HepG2 (cell line): ENCODE measurements at regions not wholly inside any gene's neighbourhood (a gene's known extent, or its start where the extent isn't known, plus 50 kb on each side); places are given as distances from the start of the nearest gene placed in this dataset.

ENCODE experiments used
- ATAC-seq: fragments of 200-7000 bp; cut with Tn5 transposase; 3 replicates; pipeline ENCODE4 v1.9.1; 2020; ENCODE audit warnings: mild to moderate bottlenecking, moderate library complexity
- BruUV-seq: library from RNA; stranded (reverse); fragments of 400-500 nt; replicated peaks from 2 replicates; lab custom pipeline; 2021; lab: Mats Ljungman, UMichigan
- CTCF ChIA-PET: fragments of 300-600 bp; formaldehyde crosslinking; extraction: SDS; loops from one replicate; lab custom pipeline; 2021; ENCODE audit warnings: low total read pairs, inconsistent platforms, low intra/inter-chr PET ratio; lab: Yijun Ruan, JAX
- POLR2A ChIA-PET: fragments of 350-600 bp; sonication (Branson Sonifier 250); formaldehyde crosslinking; loops from one replicate; lab custom pipeline; 2020; ENCODE audit warnings: antibody characterized with exemption, inconsistent platforms; lab: Yijun Ruan, JAX
- DNase-seq: peaks from one replicate; pipeline ENCODE4 v3.0.0-alpha.2; 2015; ENCODE audit warnings: low spot score
- FAIRE-seq: peaks from 3 replicates; lab custom pipeline; 2011; peaks lifted over from hg19 to GRCh38; lab: Jason Lieb, UNC
- H2AFZ ChIP-seq: one replicate; pipeline ENCODE4 v1.6.1; 2011; ENCODE audit warnings: low read length, inconsistent platforms
- H3K27ac ChIP-seq: fragments of 300-600 bp; 3 replicates; pipeline ENCODE4 v1.8.0; 2011; ENCODE audit warnings: mixed run types, mild to moderate bottlenecking, mixed read lengths, low read length, inconsistent platforms; ENCODE audit not compliant: insufficient read depth; ENCODE audit errors: extremely low read length
- H3K27me3 ChIP-seq, 2 experiments: fragments of 200-600 bp in 1 of 2; 2 replicates in 1 of 2; 3 replicates in 1 of 2; pipeline versions ENCODE4 v1.6.0 to v1.8.0; 2011; ENCODE audit warnings: low read length in 2 of 2, mild to moderate bottlenecking in 2 of 2, moderate library complexity in 2 of 2, inconsistent platforms in 1 of 2; ENCODE audit not compliant: insufficient read depth in 2 of 2, control insufficient read depth in 1 of 2
- H3K36me3 ChIP-seq, 2 experiments: fragments of 200-600 bp in 1 of 2; replicated peaks in 1 of 2; 2 replicates in 1 of 2; 3 replicates in 1 of 2; pipeline versions ENCODE4 v1.5.1 to v1.8.0; 2011; ENCODE audit warnings: low read length in 2 of 2, inconsistent platforms in 1 of 2; ENCODE audit not compliant: insufficient read depth in 2 of 2, control insufficient read depth in 1 of 2
- H3K4me1 ChIP-seq: 2 replicates; pipeline ENCODE4 v1.5.1; 2012; ENCODE audit warnings: low read length, inconsistent platforms; ENCODE audit not compliant: insufficient read depth
- H3K4me2 ChIP-seq: 2 replicates; pipeline ENCODE4 v1.6.0; 2011; ENCODE audit warnings: low read depth, low read length, inconsistent platforms
- H3K4me3 ChIP-seq, 3 experiments: fragments of 200-600 bp in 1 of 3; sonication (generic), shearing (Covaris generic) in 1 of 3; replicated peaks in 1 of 3; 2 replicates each; pipeline ENCODE4 v1.5.1; 2011 to 2016; ENCODE audit warnings: low read length in 3 of 3, inconsistent platforms in 2 of 3, low read depth in 2 of 3, mild to moderate bottlenecking in 2 of 3, control low read depth in 1 of 3, mixed read lengths in 1 of 3; ENCODE audit not compliant: insufficient read depth in 1 of 3
- H3K79me2 ChIP-seq: one replicate; pipeline ENCODE4 v1.6.1; 2011; ENCODE audit warnings: low read length, inconsistent platforms; ENCODE audit not compliant: insufficient read depth
- H3K9ac ChIP-seq: 2 replicates; pipeline ENCODE4 v1.6.0; 2011; ENCODE audit warnings: mild to moderate bottlenecking, low read depth, low read length, inconsistent platforms; ENCODE audit not compliant: insufficient read depth
- H3K9me3 ChIP-seq: 2 replicates; pipeline ENCODE4 v1.5.1; 2012; ENCODE audit warnings: mild to moderate bottlenecking, low read length
- H4K20me1 ChIP-seq: 2 replicates; pipeline ENCODE4 v1.6.0; 2011; ENCODE audit warnings: inconsistent platforms, mild to moderate bottlenecking, low read length, moderate library complexity; ENCODE audit not compliant: insufficient read depth
- ATF4 ChIP-seq, 2 experiments: fragments of 450-650 bp in 1 of 2; sonication (generic) in 1 of 2; formaldehyde crosslinking; IDR thresholded peaks; 2 replicates each; pipeline versions ENCODE4 v1.5.0 to v1.8.0; 2020 to 2022; ENCODE audit warnings: mild to moderate bottlenecking in 1 of 2, missing genetic modification reagents in 1 of 2
- CERS6 ChIP-seq: sonication (generic); formaldehyde crosslinking; IDR thresholded peaks from 2 replicates; pipeline ENCODE4 v1.5.0; 2020; ENCODE audit warnings: missing genetic modification reagents
- DBP ChIP-seq: sonication (generic); formaldehyde crosslinking; IDR thresholded peaks from 2 replicates; pipeline ENCODE4 v1.4.0; 2020; ENCODE audit warnings: missing genetic modification reagents; ENCODE audit errors: not compliant biosample characterization
- NR2F6 ChIP-seq, 2 experiments: IDR thresholded peaks; 2 replicates each; pipeline ENCODE4 v1.6.1; 2016; ENCODE audit warnings: antibody characterized with exemption in 1 of 2, mild to moderate bottlenecking in 1 of 2
- NR3C1 ChIP-seq: sonication (generic); formaldehyde crosslinking; IDR thresholded peaks from 2 replicates; pipeline ENCODE4 v1.4.0; 2020; ENCODE audit warnings: missing genetic modification reagents
- ZNF121 ChIP-seq: sonication (generic); formaldehyde crosslinking; IDR thresholded peaks from 2 replicates; pipeline ENCODE4 v1.5.0; 2020; ENCODE audit warnings: mild to moderate bottlenecking, missing genetic modification reagents
- ZNF296 ChIP-seq: sonication (generic); formaldehyde crosslinking; conservative IDR thresholded peaks from 2 replicates; pipeline ENCODE4 v1.5.0; 2020; ENCODE audit warnings: mild to moderate bottlenecking, missing genetic modification reagents
- ZNF558 ChIP-seq: sonication (generic); formaldehyde crosslinking; IDR thresholded peaks from 2 replicates; pipeline ENCODE4 v1.9.0; 2022; ENCODE audit warnings: mild to moderate bottlenecking, missing genetic modification reagents, borderline replicate concordance
- ZNF816 ChIP-seq: sonication (generic); formaldehyde crosslinking; IDR thresholded peaks from 2 replicates; pipeline ENCODE4 v1.8.0; 2022; ENCODE audit warnings: missing genetic modification reagents, mild to moderate bottlenecking, borderline replicate concordance
- ZSCAN22 ChIP-seq: sonication (generic); formaldehyde crosslinking; IDR thresholded peaks from 2 replicates; pipeline ENCODE4 v1.4.0; 2020; ENCODE audit warnings: mild to moderate bottlenecking, missing genetic modification reagents
- ZSCAN25 ChIP-seq: sonication (generic); formaldehyde crosslinking; IDR thresholded peaks from 2 replicates; pipeline ENCODE4 v1.8.0; 2022; ENCODE audit warnings: mild to moderate bottlenecking, missing genetic modification reagents
- ZSCAN30 ChIP-seq: sonication (generic); formaldehyde crosslinking; IDR thresholded peaks from 2 replicates; pipeline ENCODE4 v1.5.0; 2020; ENCODE audit warnings: mild to moderate bottlenecking, missing genetic modification reagents
- WGBS: methylation state at CpG from one replicate; pipeline ENCODE4 v1.1.6; 2017; ENCODE audit warnings: low lambda C conversion rate; 5-methylcytosine and 5-hydroxymethylcytosine counted together
- in situ Hi-C: cut with HindIII; loops from 2 replicates; pipeline ENCODE4 v1.10.0; 2017; ENCODE audit warnings: low pct_unique_long_range_greater_than_20kb; ENCODE audit not compliant: extremely low pct_ligation_motif_present
- intact Hi-C: fragments of 100-400 bp; cut with micrococcal nuclease; formaldehyde crosslinking; loops from one replicate; pipeline ENCODE4 v1.10.0; 2022; ENCODE audit not compliant: unreplicated experiment

GRCh38 chr20:55567826-55568225 is 437.5 kb downstream of the CBLN4 start:
- DNase-seq (no peak), FAIRE-seq (no peak)
- no peak overlapping the region for H3K9ac ChIP-seq
- no peak overlapping the region for H3K4me3 ChIP-seq
- no peaks in the 10 kb centered on the region for H3K79me2 ChIP-seq
- H3K9me3 ChIP-seq = peaks cover 96% of the 10 kb centered on the region
- H3K4me2 ChIP-seq = no peak overlapping the region
- no peak for TF ChIP-seq ATF4 (CRISPR knock-in tag; IDR thresholded peaks at IDR 0.05)
- no peak for TF ChIP-seq ZNF121 (CRISPR knock-in tag)
- no peak for TF ChIP-seq NR3C1 (CRISPR knock-in tag)
- no peak for TF ChIP-seq ZNF558 (CRISPR knock-in tag)
- TF ChIP-seq CERS6 (CRISPR knock-in tag) = no peak
- TF ChIP-seq DBP (CRISPR knock-in tag) = no peak
- no peak for TF ChIP-seq ZNF816
- TF ChIP-seq ZSCAN22 (CRISPR knock-in tag) = no peak
- no peak for TF ChIP-seq ZSCAN25 (CRISPR knock-in tag)
- no peak for TF ChIP-seq ZSCAN30
- no peak for TF ChIP-seq ZNF296 (CRISPR knock-in tag)
- TF ChIP-seq NR2F6 (IDR thresholded peaks at IDR 0.05) = no peak
- no peak for TF ChIP-seq NR2F6 (CRISPR knock-in tag; IDR thresholded peaks at IDR 0.05)
- TF ChIP-seq, all 625 proteins: peak for 0
- intact Hi-C loops (no loop called here), in situ Hi-C loops (no loop called here)
- 50% methylated on average over 6 of the region's 6 CpGs for WGBS
- Histone ChIP-seq H3K27ac (no peak overlapping the region), H3K4me1 (no peaks in the 10 kb centered on the region), H2AFZ (no peak overlapping the region), H4K20me1 (no peaks in the 10 kb centered on the region), H3K27me3 (no peaks in the 10 kb centered on the region), H3K36me3 (no peaks in the 10 kb centered on the region)
- ChIA-PET CTCF (no interaction called here), POLR2A (no interaction called here)
- no peak for ATAC-seq
- BruUV-seq = no TSS peak
